ENCODE measurements at regions not wholly inside any gene's neighbourhood (a gene's known extent, or its start where the extent isn't known, plus 50 kb on each side); places are given as distances from the start of the nearest gene placed in this dataset.

DNA sequence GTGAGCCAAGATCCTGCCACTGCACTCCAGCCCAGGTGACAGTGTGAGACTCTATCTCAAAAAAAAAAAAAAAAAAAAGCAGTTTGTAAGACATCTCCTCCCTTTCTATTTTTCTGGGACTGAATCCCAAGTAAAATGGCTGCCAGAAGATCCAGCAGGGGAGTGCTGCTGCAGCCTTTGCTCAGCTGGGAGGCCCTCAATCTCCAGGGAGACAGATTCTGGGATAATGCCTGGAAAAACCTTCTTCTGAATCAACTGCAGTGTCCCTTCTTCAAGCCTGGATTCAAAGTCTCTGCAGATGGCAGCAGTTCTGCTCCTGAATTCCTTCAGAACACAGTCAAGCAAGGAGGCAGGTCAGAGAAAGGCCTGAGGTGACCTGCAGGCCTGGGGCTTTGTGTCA lies 191.0 kb upstream of the NRIP1 start:
- no peak overlapping the region for H3K27ac Mint-ChIP-seq
- H3K9me3 Mint-ChIP-seq: no peaks in the 10 kb centered on the region
- no peaks in the 10 kb centered on the region for H3K4me1 Mint-ChIP-seq
- no peak for ATAC-seq (replicated peaks)
- peaks cover 3% of the 10 kb centered on the region for H3K27me3 Mint-ChIP-seq
- H3K36me3 Mint-ChIP-seq (ENCODE audit: low read depth): no peaks in the 10 kb centered on the region
- no peak overlapping the region for H3K4me3 Mint-ChIP-seq

DNA sequence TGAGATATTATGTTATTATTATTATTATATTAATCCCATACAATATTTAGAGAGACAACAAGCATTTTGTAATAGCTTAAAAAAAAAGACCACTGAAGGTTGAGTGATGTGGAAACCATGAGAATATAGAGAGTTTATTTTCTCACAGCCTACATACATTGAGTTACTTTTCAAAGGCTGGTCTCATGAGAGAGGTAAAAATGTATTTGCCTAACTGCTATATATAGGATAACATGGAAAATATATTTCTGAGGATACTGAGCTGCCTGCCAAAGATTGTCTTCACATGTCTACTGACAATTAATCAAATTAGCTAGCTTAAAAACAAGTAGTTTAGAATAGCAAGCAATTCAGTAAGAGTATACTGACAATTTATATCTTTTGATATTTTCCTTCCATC lies 192.2 kb upstream of the NRIP1 start:
- ATAC-seq (replicated peaks): no peak
- no peaks in the 10 kb centered on the region for H3K9me3 Mint-ChIP-seq
- H3K36me3 Mint-ChIP-seq (ENCODE audit: low read depth): no peaks in the 10 kb centered on the region
- no peak overlapping the region for H3K4me3 Mint-ChIP-seq
- H3K27ac Mint-ChIP-seq: no peak overlapping the region
- H3K27me3 Mint-ChIP-seq: peaks cover 3% of the 10 kb centered on the region
- no peaks in the 10 kb centered on the region for H3K4me1 Mint-ChIP-seq

DNA sequence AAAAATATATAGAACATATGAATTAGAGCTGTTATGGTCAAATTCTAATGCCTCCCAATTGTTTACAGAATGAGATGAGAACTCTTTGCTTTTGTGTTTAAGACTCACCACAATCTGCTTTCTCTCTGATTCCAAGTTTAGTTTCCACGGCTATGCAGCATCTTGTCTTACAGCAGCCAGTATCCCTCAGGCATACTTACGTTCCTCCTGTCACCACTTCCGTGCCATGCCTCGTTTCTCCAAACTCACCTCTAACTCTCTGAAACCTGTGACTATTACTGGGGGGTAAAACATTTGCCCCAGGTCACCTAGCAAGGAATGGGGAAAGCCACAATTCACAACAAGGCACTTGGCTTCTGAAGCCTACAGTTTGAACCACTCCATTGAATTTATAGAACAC lies 192.8 kb upstream of the NRIP1 start:
- no peaks in the 10 kb centered on the region for H3K36me3 Mint-ChIP-seq (ENCODE audit: low read depth)
- no peak overlapping the region for H3K4me3 Mint-ChIP-seq
- no peaks in the 10 kb centered on the region for H3K4me1 Mint-ChIP-seq
- no peaks in the 10 kb centered on the region for H3K9me3 Mint-ChIP-seq
- no peak overlapping the region for H3K27ac Mint-ChIP-seq
- ATAC-seq (replicated peaks): no peak
- H3K27me3 Mint-ChIP-seq: peaks cover 3% of the 10 kb centered on the region

DNA sequence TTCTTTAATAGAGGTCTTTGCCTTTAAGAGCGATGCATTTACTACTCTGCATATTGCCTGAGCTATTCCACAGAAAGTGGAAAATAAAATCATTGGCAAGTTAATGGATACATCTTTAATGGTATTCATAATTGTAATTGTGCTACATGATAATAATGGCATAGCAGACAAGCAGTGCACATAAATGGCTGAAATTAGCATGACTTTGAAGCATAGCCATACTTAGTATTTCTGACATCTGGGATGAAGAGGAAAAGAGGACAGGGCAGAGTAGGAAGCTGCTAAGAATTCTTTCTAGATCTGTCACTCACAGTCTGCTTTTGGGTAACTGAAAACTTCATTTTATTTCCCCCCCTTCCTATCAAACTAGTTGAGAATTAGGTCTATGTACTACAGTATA lies 195.0 kb upstream of the NRIP1 start:
- peaks cover 3% of the 10 kb centered on the region for H3K27me3 Mint-ChIP-seq
- H3K36me3 Mint-ChIP-seq (ENCODE audit: low read depth): no peaks in the 10 kb centered on the region
- no peak for ATAC-seq (replicated peaks)
- no peak overlapping the region for H3K27ac Mint-ChIP-seq
- no peaks in the 10 kb centered on the region for H3K9me3 Mint-ChIP-seq
- no peak overlapping the region for H3K4me3 Mint-ChIP-seq
- no peaks in the 10 kb centered on the region for H3K4me1 Mint-ChIP-seq

DNA sequence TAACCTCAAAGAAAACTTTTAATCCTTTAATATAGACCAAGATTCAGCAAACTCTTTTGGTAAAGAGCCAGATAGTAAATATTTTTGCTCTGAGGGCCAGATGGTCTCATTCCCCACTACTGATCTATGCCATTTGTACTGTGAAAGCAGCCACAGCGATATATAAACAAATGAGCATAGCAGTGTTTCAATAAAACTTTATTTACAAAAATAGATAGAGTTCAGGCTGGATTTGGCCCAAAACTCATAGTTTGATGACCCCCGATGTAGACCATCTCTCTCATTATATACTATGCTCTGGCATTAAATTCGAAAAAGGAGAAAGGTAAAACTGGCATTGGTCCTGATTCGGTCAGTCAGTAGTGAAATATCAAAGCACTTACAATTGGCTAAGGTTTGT lies 195.8 kb upstream of the NRIP1 start:
- no peak overlapping the region for H3K4me3 Mint-ChIP-seq
- peaks cover 3% of the 10 kb centered on the region for H3K27me3 Mint-ChIP-seq
- H3K4me1 Mint-ChIP-seq: no peaks in the 10 kb centered on the region
- H3K9me3 Mint-ChIP-seq: no peaks in the 10 kb centered on the region
- H3K36me3 Mint-ChIP-seq (ENCODE audit: low read depth): no peaks in the 10 kb centered on the region
- H3K27ac Mint-ChIP-seq: no peak overlapping the region
- no peak for ATAC-seq (replicated peaks)

DNA sequence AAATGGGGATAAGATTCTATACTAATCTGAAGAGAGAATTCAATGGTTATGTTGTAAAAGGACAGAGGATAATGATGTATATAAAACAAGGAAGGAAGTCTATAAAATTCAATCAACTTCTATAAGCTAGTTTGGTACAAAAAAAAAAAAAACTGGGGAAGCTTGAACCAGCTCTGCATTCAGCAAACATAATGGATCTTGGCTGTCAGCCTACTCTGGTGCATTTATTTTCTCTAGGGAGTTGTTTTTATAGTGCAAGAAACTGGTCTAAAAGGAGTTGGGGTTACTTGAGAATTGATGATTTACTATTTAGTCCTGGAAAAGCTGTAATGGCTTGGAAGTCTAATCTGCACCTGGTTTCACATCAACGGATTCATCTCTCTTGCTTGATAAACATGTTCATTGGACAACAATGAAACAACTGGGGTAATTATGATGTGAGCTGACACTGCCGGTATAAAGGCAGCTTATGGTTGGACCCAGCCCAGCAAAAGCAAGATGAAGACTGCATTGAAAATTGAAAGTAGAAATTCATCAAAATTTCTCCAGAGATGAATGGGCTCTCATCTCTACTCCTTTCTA lies 199.4 kb upstream of the NRIP1 start:
- Mint-ChIP-seq H3K9me3 (no peaks in the 10 kb centered on the region), H3K27ac (no peak overlapping the region), H3K4me1 (no peaks in the 10 kb centered on the region), H3K4me3 (no peak overlapping the region), H3K27me3 (peaks cover 3% of the 10 kb centered on the region), H3K36me3 (ENCODE audit: low read depth) (no peaks in the 10 kb centered on the region)
- no peak for ATAC-seq (replicated peaks)

DNA sequence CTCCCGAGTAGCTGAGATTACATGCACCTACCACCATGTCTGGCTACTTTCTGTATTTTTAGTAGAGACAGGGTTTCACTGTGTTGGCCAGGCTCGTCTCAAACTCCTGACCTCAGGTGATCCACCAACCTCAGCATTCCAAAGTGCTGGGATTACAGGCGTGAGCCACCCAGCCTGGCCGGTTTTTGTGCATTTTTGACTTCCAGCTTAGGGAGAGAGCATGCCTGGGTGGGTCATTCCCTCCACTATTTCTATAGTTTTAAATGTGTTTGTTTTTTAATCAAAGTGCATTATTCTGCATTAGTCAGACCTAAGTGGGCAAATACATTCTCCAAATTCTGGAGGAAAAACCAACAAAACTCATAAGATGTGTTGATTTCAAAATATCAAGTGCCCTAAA lies 207.4 kb upstream of the NRIP1 start:
- no peak for ATAC-seq (replicated peaks)
- Mint-ChIP-seq H3K27me3 (no peaks in the 10 kb centered on the region), H3K4me3 (no peak overlapping the region), H3K9me3 (no peaks in the 10 kb centered on the region), H3K4me1 (peaks cover 4% of the 10 kb centered on the region), H3K36me3 (ENCODE audit: low read depth) (no peaks in the 10 kb centered on the region), H3K27ac (no peak overlapping the region)

DNA sequence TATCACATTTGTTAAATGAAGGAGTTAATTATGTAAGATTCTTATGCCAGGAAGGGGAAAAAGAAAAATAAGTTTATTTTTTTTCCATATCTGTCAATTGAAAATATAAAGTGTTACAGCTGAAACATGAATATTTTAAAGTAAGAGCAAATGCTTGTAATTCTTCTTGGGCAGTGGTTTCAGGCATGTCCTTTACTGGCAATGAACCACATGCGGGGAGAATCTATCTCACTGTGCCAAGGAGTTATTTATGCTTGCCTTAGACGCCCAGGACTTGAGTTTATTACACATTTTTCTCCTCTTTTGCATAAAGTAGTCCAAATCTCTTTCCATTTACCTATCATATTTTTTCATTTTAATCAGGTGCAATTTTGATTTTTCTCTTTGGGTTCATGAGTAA lies 207.8 kb upstream of the NRIP1 start:
- H3K9me3 Mint-ChIP-seq: no peaks in the 10 kb centered on the region
- H3K27me3 Mint-ChIP-seq: no peaks in the 10 kb centered on the region
- no peak overlapping the region for H3K27ac Mint-ChIP-seq
- peaks cover 4% of the 10 kb centered on the region for H3K4me1 Mint-ChIP-seq
- H3K4me3 Mint-ChIP-seq: no peak overlapping the region
- H3K36me3 Mint-ChIP-seq (ENCODE audit: low read depth): no peaks in the 10 kb centered on the region
- no peak for ATAC-seq (replicated peaks)

DNA sequence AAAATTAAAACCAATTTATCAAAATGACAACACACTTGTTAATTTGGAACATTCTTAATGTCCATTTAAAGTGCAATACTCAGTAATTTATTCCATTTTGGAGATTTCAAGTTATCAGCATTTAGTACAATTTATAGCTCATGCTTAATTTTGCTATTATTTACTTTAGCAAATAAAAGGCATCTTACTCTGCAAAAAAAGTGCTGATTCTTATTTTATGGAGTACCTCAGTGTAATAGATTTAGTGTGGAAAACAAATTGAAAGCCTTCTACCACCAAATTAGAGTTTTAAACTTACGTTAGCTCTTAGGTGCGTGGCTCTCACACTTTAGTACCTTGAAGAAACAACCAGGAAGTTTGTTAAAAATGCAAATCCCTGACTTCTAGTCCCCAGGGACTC lies 208.4 kb upstream of the NRIP1 start:
- H3K4me3 Mint-ChIP-seq: no peak overlapping the region
- no peaks in the 10 kb centered on the region for H3K27me3 Mint-ChIP-seq
- no peaks in the 10 kb centered on the region for H3K36me3 Mint-ChIP-seq (ENCODE audit: low read depth)
- H3K9me3 Mint-ChIP-seq: no peaks in the 10 kb centered on the region
- no peak overlapping the region for H3K27ac Mint-ChIP-seq
- H3K4me1 Mint-ChIP-seq: peaks cover 4% of the 10 kb centered on the region
- no peak for ATAC-seq (replicated peaks)

DNA sequence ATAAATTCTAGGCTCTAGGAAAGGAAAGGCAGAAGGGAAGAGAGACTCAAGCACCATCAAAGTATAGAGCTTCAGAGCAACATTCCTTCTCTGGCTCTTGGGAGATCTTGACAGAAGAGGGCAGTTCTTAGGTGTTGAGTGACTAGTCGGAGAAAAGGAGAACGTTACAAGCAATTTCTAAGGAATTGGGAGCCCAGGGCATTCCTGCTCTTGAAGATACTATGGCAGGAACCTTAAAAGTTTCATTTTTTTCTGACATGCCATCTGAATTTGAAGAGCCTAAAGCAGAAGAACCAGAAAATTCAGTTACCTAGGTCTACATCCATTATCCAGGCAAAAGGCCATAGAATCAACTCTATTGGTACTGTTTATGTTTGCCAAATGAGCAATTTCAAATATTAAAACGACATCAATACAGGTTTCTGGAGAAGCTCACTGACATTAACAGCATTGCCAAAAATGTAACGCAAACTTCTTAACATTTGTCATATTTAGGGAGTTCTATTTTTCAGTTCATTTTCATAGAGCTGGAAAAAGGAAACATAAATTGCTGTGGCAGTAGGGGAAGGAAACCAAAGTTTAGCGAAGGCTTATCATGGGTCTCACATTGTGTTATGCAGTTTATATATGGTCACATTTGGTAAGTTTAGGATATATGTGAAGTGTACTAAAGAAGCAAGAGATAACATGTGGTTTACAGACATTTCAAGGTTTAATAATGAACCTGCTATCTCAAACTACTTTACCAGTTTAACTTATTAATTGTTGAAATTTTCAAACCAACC lies 210.1 kb upstream of the NRIP1 start:
- ATAC-seq (replicated peaks): no peak
- Mint-ChIP-seq H3K9me3 (no peaks in the 10 kb centered on the region), H3K27me3 (no peaks in the 10 kb centered on the region), H3K27ac (no peak overlapping the region), H3K36me3 (ENCODE audit: low read depth) (no peaks in the 10 kb centered on the region), H3K4me1 (peaks cover 2% of the 10 kb centered on the region), H3K4me3 (no peak overlapping the region)

DNA sequence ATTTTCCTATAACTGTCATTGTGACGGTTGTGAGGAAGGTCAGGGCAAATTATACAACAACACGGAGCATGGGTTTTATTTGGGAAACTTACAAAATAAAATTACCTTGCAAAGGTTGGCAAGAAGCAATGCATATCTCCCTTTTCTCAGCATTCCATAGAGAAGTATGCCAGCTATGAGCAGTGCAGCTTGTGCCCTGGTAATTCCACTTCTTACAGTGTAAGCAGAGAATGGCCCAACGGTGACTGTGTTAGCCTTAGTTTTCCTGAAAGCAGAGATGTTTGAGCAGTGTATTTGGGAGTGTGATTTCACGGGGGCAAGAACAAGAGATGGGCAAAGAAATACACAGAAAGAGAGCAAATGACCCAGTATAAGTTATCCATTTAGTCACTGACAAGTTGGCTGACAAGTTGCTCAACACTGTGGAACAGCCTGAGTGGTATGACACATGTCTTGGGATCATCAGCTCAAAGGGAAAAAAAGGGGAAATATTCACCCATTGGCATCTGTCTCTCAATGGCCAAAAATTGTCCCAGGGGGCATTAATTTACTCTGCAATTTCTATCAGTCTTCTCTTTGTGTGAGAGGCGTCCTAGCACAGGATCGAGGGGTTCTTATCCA lies 210.9 kb upstream of the NRIP1 start:
- Mint-ChIP-seq H3K36me3 (ENCODE audit: low read depth) (no peaks in the 10 kb centered on the region), H3K27me3 (peaks cover 5% of the 10 kb centered on the region), H3K4me3 (no peak overlapping the region), H3K4me1 (no peaks in the 10 kb centered on the region), H3K9me3 (no peaks in the 10 kb centered on the region), H3K27ac (no peak overlapping the region)
- ATAC-seq (replicated peaks): no peak

DNA sequence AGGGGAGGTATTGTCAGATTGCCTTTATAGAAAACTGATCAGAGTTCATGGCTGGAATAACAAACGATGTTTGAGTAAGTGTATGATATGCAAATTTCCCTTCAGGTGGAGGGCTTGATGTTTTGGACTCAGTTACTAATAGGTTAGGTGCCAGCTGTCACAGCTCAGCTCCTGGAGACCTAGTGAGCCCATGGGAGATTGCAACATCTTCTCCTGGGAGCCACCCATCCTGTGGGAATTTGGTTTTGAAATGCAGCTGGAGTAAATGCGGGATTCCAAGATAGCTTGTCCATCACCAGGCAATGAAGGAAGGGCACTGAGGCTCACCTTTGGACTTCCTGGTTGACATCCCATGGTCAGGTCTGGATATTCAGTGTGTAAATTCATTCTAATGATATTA lies 211.4 kb upstream of the NRIP1 start:
- ATAC-seq (replicated peaks): no peak
- no peak overlapping the region for H3K27ac Mint-ChIP-seq

DNA sequence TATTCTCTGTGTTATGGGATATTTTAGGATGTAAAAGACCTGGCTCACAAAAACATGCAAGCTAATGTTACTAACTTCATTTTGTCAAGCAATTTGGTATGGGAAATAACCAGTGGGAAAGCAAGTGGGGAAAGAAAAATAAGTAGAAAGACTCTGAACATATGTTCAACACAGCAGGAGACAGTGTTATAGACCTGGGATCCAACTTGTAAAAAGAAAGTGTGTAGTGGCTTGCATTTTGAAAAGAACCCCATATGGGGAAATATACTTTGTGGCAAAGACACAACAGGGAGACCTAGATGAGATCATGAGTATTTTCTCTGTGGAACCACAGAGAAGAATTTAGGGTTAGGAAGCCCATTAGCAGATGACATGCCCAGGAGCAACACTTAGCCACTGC lies 212.7 kb upstream of the NRIP1 start:
- H3K36me3 Mint-ChIP-seq (ENCODE audit: low read depth): no peaks in the 10 kb centered on the region
- no peak for ATAC-seq (replicated peaks)
- H3K4me3 Mint-ChIP-seq: no peak overlapping the region
- no peak overlapping the region for H3K27ac Mint-ChIP-seq
- H3K27me3 Mint-ChIP-seq: peaks cover 9% of the 10 kb centered on the region
- H3K9me3 Mint-ChIP-seq: no peaks in the 10 kb centered on the region
- H3K4me1 Mint-ChIP-seq: no peaks in the 10 kb centered on the region

More for the DNA sequence above, 211.4 kb upstream of the NRIP1 start:
- H3K4me3 Mint-ChIP-seq: no peak overlapping the region
- H3K36me3 Mint-ChIP-seq (ENCODE audit: low read depth): no peaks in the 10 kb centered on the region
- H3K4me1 Mint-ChIP-seq: no peaks in the 10 kb centered on the region
- H3K27me3 Mint-ChIP-seq: peaks cover 8% of the 10 kb centered on the region
- no peaks in the 10 kb centered on the region for H3K9me3 Mint-ChIP-seq

DNA sequence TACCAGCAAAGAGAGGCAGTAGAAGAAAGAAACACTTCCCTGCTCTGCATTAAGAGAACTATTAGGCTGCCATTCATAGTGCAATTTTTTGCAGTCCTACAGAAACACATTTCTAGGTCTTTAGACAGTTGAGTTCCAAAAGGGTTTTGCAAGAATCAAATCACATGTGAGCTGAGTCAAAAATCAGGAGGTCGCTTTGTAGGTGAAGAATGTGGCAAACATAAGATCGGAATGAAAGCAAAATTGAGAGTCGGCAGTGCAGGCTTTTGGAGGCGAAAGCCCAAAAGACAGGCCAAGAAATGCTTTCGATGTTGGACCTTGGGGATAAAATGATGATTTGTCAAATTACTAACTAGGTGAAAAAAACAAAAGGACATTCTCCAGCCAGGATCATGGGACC lies 213.5 kb upstream of the NRIP1 start:
- Mint-ChIP-seq H3K27ac (no peak overlapping the region), H3K9me3 (no peaks in the 10 kb centered on the region), H3K27me3 (peaks cover 9% of the 10 kb centered on the region), H3K36me3 (ENCODE audit: low read depth) (no peaks in the 10 kb centered on the region), H3K4me3 (no peak overlapping the region), H3K4me1 (no peaks in the 10 kb centered on the region)
- no peak for ATAC-seq (replicated peaks)

DNA sequence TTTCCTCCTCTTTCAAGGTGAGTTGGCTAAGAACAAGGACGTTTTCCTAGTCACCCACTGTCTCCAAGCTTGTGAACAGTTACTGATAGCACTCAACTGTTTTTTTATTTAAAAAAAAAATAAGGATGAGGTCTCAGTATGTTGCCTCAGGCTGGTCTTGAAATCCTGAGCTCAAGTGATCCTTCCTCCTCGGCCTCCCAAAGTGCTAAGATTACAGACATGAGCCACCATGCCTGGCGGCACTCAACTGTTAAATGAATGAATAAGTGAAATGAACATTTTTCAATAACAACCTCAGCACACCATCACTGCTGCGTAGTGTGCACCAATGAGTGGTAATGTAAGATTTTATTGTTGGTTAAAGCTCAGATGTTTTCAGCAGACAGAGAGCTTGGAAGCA lies 214.1 kb upstream of the NRIP1 start:
- peaks cover 9% of the 10 kb centered on the region for H3K27me3 Mint-ChIP-seq
- ATAC-seq (replicated peaks): no peak

More for the DNA sequence above, 214.1 kb upstream of the NRIP1 start:
- Mint-ChIP-seq H3K4me1 (no peaks in the 10 kb centered on the region), H3K36me3 (ENCODE audit: low read depth) (no peaks in the 10 kb centered on the region), H3K9me3 (no peaks in the 10 kb centered on the region), H3K4me3 (no peak overlapping the region), H3K27ac (no peak overlapping the region)
